HG03103 (cell line): ENCODE measurements at regions not wholly inside any gene's neighbourhood (a gene's known extent, or its start where the extent isn't known, plus 50 kb on each side); places are given as distances from the start of the nearest gene placed in this dataset.
"Not testable (repeated sequence)": the region's sequence is repeated elsewhere in the genome, so short reads cannot be mapped to it uniquely, and the experiment has no call there.

ENCODE experiments used
- ATAC-seq: cut with Tn5 transposase; IDR thresholded peaks from one replicate; pipeline ENCODE4 v1.9.1; 2021; ENCODE audit warnings: low read depth; ENCODE audit not compliant: unreplicated experiment

- no peak for ATAC-seq
Observed at GRCh38 chr13:55120631-55121030, 2020.1 kb upstream of the PRR20A start.

GRCh38 chr13:55155046-55155445, 1985.7 kb upstream of the PRR20A start:
- no peak for ATAC-seq

- no peak for ATAC-seq
Observed at GRCh38 chr13:55159765-55160164, 1981.0 kb upstream of the PRR20A start.

- ATAC-seq: no peak
Observed at GRCh38 chr13:55160867-55161266, 1979.9 kb upstream of the PRR20A start.

GRCh38 chr13:55178582-55178981, 1962.1 kb upstream of the PRR20A start:
- not testable (repeated sequence) for ATAC-seq

GRCh38 chr13:55190996-55191395, 1949.7 kb upstream of the PRR20A start:
- ATAC-seq: no peak

GRCh38 chr13:55199134-55199533, 1941.6 kb upstream of the PRR20A start:
- ATAC-seq: no peak

GRCh38 chr13:55214841-55215345, 1925.8 kb upstream of the PRR20A start:
- no peak for ATAC-seq

GRCh38 chr13:55219538-55219937, 1921.2 kb upstream of the PRR20A start:
- ATAC-seq: no peak

GRCh38 chr13:55229906-55230569, 1910.7 kb upstream of the PRR20A start:
- ATAC-seq: no peak

GRCh38 chr13:55230570-55230908, 1910.2 kb upstream of the PRR20A start:
- ATAC-seq: no peak

GRCh38 chr13:55234311-55234710, 1906.4 kb upstream of the PRR20A start:
- no peak for ATAC-seq

GRCh38 chr13:55245005-55245644, 1895.6 kb upstream of the PRR20A start:
- no peak for ATAC-seq

GRCh38 chr13:55255236-55255635, 1885.5 kb upstream of the PRR20A start:
- ATAC-seq: no peak

GRCh38 chr13:55263045-55263444, 1877.7 kb upstream of the PRR20A start:
- no peak for ATAC-seq

- no peak for ATAC-seq
Observed at GRCh38 chr13:55266644-55267043, 1874.1 kb upstream of the PRR20A start.

- no peak for ATAC-seq
Observed at GRCh38 chr13:55298201-55298600, 1842.5 kb upstream of the PRR20A start.

- ATAC-seq: no peak
Observed at GRCh38 chr13:55302568-55302967, 1838.2 kb upstream of the PRR20A start.

GRCh38 chr13:55307909-55308308, 1832.8 kb upstream of the PRR20A start:
- ATAC-seq: no peak

- ATAC-seq: no peak
Observed at GRCh38 chr13:55341891-55342290, 1798.8 kb upstream of the PRR20A start.

GRCh38 chr13:55345224-55345623, 1795.5 kb upstream of the PRR20A start:
- no peak for ATAC-seq

- no peak for ATAC-seq
Observed at GRCh38 chr13:55347528-55347927, 1793.2 kb upstream of the PRR20A start.
